ENCODE measurements at regions not wholly inside any gene's neighbourhood (a gene's known extent, or its start where the extent isn't known, plus 50 kb on each side); places are given as distances from the start of the nearest gene placed in this dataset.

DNA sequence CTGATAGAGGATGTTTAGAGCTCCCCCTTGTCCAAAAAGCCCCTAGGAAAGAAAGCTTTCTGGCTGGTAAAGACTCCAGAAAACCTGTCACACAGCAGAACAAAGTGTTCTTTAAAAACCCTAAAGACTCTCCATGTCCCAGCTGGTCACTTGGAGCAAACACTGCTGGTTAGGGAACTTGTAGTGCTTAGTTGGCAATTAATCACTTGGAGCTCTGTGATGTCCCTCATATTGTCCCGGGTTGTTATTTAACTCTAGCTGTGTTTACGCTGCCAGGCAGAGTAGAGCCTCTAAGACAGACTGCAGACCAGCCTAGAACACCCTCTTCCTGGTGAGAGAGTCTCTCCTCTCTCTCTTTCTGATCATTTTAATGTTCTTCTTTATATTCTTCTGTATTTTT lies 267.3 kb downstream of the BCOR start (continued):
- TF ChIP-seq, protein P1, sequence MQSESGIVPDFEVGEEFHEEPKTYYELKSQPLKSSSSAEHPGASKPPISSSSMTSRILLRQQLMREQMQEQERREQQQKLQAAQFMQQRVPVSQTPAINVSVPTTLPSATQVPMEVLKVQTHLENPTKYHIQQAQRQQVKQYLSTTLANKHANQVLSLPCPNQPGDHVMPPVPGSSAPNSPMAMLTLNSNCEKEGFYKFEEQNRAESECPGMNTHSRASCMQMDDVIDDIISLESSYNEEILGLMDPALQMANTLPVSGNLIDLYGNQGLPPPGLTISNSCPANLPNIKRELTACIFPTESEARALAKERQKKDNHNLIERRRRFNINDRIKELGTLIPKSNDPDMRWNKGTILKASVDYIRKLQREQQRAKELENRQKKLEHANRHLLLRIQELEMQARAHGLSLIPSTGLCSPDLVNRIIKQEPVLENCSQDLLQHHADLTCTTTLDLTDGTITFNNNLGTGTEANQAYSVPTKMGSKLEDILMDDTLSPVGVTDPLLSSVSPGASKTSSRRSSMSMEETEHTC (IDR thresholded peaks at IDR 0.05) = no peak
- TF ChIP-seq ETV5 (CRISPR knock-in tag; IDR thresholded peaks at IDR 0.05; ENCODE audit: low read depth) (no peak), NFRKB (IDR thresholded peaks at IDR 0.05; ENCODE audit: low read depth) (no peak)

DNA sequence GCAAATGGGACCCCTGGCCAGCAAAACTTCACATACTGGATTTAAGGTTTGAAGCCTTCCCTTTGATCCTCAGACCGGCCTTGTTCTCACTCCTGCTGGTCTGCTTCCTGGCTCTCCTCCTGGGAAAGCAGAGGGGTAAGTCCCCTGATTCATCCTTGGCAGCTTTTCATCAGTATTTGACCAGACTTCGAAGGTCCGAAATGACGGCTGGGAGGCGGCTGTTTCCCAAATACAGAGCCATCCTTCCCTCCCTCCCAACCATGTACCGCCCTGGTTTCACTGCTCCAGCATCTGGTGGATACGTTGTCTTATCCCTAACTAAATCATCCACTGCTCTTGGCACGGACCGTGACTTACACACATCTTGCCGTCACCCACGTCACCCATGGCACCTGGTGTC lies 265.5 kb downstream of the BCOR start:
- in situ Hi-C loops (cut with MboI) = no loop called here
- no peak overlapping the region for H3K4me2 ChIP-seq (ENCODE audit: insufficient read depth, low read length)
- H3K9ac ChIP-seq (ENCODE audit: insufficient read depth in 1 of 2, low read depth in 2 of 2, low read length in 2 of 2) = peak overlapping the region in 1 of 2 experiments; percentile 17; a peak in 1 of 4 replicates
- no peaks in the 10 kb centered on the region for H3K9me3 ChIP-seq (replicated peaks; ENCODE audit: control insufficient read depth, insufficient read depth, low read depth, low read length)
- CTCF ChIA-PET (ENCODE audit: low intra/inter-chr PET ratio) = no interaction called here
- POLR2A ChIA-PET = no interaction called here
- H3K4me1 ChIP-seq (replicated peaks in 1 of 2; ENCODE audit: control insufficient read depth in 2 of 2, insufficient read depth in 2 of 2, low read length in 2 of 2) = no peaks in the 10 kb centered on the region; a peak in 1 of 5 replicates
- no peaks in the 10 kb centered on the region for H3K36me3 ChIP-seq (ENCODE audit: control insufficient read depth, insufficient read depth, low read length)
- no peaks in the 10 kb centered on the region for H4K20me1 ChIP-seq (replicated peaks; ENCODE audit: control insufficient read depth, insufficient read depth, low read length)
- no peaks in the 10 kb centered on the region for H3K9me1 ChIP-seq (ENCODE audit: control insufficient read depth, insufficient read depth, low read length)
- no peak for FAIRE-seq
- DNase-seq (ENCODE audit: extremely low read depth in 1 of 4, low spot score in 3 of 4) = no peak
- H3K27ac ChIP-seq (ENCODE audit: extremely low read depth, low read depth, low read length) = no peak overlapping the region
- no peak overlapping the region for H3K4me3 ChIP-seq
- 0 out of 5 replicates have a peak, but pooled peaks cover 0 to 4% of the 10 kb centered on the region in 2 experiments for H3K27me3 ChIP-seq (ENCODE audit: control insufficient read depth in 2 of 2, insufficient read depth in 2 of 2, low read length in 2 of 2)
- H3K79me2 ChIP-seq (ENCODE audit: control insufficient read depth, insufficient read depth, low read length) = no peaks in the 10 kb centered on the region
- 28% methylated on average over 11 of the region's 11 CpGs for WGBS (ENCODE audit: insufficient coverage, low coverage, missing lambda C conversion rate)
- H2AFZ ChIP-seq (ENCODE audit: low read depth, low read length) = no peak overlapping the region
- intact Hi-C loops (cut with micrococcal nuclease) = no loop called here
- ATAC-seq = no peak
- no TSS peak for BruUV-seq (replicated peaks)
- TF ChIP-seq, protein P2, sequence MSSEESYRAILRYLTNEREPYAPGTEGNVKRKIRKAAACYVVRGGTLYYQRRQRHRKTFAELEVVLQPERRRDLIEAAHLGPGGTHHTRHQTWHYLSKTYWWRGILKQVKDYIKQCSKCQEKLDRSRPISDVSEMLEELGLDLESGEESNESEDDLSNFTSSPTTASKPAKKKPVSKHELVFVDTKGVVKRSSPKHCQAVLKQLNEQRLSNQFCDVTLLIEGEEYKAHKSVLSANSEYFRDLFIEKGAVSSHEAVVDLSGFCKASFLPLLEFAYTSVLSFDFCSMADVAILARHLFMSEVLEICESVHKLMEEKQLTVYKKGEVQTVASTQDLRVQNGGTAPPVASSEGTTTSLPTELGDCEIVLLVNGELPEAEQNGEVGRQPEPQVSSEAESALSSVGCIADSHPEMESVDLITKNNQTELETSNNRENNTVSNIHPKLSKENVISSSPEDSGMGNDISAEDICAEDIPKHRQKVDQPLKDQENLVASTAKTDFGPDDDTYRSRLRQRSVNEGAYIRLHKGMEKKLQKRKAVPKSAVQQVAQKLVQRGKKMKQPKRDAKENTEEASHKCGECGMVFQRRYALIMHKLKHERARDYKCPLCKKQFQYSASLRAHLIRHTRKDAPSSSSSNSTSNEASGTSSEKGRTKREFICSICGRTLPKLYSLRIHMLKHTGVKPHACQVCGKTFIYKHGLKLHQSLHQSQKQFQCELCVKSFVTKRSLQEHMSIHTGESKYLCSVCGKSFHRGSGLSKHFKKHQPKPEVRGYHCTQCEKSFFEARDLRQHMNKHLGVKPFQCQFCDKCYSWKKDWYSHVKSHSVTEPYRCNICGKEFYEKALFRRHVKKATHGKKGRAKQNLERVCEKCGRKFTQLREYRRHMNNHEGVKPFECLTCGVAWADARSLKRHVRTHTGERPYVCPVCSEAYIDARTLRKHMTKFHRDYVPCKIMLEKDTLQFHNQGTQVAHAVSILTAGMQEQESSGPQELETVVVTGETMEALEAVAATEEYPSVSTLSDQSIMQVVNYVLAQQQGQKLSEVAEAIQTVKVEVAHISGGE (CRISPR knock-in tag; IDR thresholded peaks at IDR 0.05) = no peak
- TF ChIP-seq KAT2B (IDR thresholded peaks at IDR 0.05; ENCODE audit: low read depth, low read length) = no peak
- TF ChIP-seq MAFK (IDR thresholded peaks at IDR 0.05; ENCODE audit: low read length) = no peak
- TF ChIP-seq ETV5 (CRISPR knock-in tag; IDR thresholded peaks at IDR 0.05; ENCODE audit: low read depth) = no peak
- TF ChIP-seq, protein P3, sequence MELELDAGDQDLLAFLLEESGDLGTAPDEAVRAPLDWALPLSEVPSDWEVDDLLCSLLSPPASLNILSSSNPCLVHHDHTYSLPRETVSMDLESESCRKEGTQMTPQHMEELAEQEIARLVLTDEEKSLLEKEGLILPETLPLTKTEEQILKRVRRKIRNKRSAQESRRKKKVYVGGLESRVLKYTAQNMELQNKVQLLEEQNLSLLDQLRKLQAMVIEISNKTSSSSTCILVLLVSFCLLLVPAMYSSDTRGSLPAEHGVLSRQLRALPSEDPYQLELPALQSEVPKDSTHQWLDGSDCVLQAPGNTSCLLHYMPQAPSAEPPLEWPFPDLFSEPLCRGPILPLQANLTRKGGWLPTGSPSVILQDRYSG (tag; conservative IDR thresholded peaks at IDR 0.05; ENCODE audit: low read depth) = no peak
- TF ChIP-seq NR4A1 (CRISPR knock-in tag; IDR thresholded peaks at IDR 0.05) = no peak
- no peak for TF ChIP-seq NR4A1 (tag; IDR thresholded peaks at IDR 0.05)
- TF ChIP-seq, protein P4, sequence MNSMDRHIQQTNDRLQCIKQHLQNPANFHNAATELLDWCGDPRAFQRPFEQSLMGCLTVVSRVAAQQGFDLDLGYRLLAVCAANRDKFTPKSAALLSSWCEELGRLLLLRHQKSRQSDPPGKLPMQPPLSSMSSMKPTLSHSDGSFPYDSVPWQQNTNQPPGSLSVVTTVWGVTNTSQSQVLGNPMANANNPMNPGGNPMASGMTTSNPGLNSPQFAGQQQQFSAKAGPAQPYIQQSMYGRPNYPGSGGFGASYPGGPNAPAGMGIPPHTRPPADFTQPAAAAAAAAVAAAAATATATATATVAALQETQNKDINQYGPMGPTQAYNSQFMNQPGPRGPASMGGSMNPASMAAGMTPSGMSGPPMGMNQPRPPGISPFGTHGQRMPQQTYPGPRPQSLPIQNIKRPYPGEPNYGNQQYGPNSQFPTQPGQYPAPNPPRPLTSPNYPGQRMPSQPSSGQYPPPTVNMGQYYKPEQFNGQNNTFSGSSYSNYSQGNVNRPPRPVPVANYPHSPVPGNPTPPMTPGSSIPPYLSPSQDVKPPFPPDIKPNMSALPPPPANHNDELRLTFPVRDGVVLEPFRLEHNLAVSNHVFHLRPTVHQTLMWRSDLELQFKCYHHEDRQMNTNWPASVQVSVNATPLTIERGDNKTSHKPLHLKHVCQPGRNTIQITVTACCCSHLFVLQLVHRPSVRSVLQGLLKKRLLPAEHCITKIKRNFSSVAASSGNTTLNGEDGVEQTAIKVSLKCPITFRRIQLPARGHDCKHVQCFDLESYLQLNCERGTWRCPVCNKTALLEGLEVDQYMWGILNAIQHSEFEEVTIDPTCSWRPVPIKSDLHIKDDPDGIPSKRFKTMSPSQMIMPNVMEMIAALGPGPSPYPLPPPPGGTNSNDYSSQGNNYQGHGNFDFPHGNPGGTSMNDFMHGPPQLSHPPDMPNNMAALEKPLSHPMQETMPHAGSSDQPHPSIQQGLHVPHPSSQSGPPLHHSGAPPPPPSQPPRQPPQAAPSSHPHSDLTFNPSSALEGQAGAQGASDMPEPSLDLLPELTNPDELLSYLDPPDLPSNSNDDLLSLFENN (IDR thresholded peaks at IDR 0.05; ENCODE audit: low read depth in 2 of 2, low read length in 2 of 2) = no peak
